Daoy (cell line): ENCODE measurements at regions not wholly inside any gene's neighbourhood (a gene's known extent, or its start where the extent isn't known, plus 50 kb on each side); places are given as distances from the start of the nearest gene placed in this dataset.
"Not testable (repeated sequence)": the region's sequence is repeated elsewhere in the genome, so short reads cannot be mapped to it uniquely, and the experiment has no call there.

Source experiments
- DNase-seq: peaks from one replicate; pipeline ENCODE4 v3.0.0-alpha.2; 2015; ENCODE audit warnings: low read depth

DNA sequence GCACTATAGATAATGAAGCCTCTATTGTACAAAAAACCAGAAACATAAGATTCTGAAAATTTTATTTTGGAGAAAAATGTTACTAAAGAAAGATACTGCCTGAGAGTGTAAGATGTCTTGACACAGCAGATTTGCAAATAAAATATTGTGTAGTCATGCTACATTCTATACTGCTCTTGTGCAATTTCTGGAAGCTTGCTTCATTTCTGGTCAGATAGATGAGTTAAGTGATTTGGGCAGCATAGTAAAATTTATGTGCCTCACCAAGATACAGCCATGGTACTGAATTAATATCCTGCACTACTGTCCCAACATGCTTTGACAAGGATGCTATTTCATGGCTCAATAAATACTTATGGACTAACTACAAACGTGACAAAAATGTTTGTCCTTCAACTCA is 55.1 kb upstream of the STARD13 start:
- DNase-seq = no peak

DNA sequence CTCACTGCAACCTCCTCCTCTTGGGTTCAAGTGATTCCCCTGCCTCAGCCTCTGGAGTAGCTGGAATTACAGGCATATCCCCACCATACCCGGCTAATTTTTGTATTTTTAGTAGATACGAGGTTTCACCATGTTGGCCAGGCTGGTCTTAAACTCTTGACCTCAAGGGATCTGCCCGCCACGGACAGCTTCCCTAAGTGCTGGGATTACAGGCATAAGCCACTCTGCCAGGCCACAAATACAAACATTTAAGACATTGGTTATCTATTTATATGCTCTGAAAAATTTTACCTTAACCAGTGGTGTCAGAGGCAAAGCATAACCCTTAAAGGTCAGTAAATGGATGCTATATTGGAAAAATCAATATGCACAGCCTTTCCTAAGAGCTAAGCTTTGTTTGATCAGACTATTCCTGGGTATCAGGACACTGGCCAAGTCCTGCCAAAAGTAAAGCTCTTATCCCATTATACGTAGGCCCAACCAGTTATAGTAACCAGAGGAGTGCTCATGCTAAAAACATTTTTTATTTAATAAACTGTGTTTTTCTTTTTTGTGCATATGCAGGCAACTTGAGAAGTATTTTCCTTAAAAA is 56.4 kb upstream of the STARD13 start:
- no peak for DNase-seq

- DNase-seq = peak; percentile 2
These were observed 60.3 kb upstream of the STARD13 start for GRCh38 chr13:33345842-33346241.

DNA sequence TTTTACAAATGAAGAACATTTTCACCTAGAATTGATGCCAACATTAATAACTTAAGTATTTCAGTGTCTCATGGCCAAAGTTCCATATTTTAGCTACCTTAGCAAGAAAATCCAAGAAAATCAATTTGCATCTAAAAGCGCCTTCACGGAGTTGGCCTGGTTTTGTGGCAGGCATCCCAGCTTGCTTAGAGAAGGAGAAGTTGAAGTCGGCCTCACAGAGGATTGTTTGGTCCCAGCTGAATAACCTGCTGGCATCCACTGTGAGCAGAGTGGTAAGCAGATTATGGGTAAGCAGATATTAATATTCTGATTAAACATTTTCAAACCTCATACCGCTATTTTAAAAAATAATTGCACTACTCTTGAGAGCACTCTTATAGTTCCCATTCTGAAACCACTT is 62.3 kb upstream of the STARD13 start:
- no peak for DNase-seq

GRCh38 chr13:33348366-33348765 is 62.8 kb upstream of the STARD13 start:
- no peak for DNase-seq

- DNase-seq = peak; percentile 21
These were observed 63.9 kb upstream of the STARD13 start for GRCh38 chr13:33349288-33349985.

GRCh38 chr13:33349986-33350826 is 64.7 kb upstream of the STARD13 start:
- peak; percentile 49 for DNase-seq

DNA sequence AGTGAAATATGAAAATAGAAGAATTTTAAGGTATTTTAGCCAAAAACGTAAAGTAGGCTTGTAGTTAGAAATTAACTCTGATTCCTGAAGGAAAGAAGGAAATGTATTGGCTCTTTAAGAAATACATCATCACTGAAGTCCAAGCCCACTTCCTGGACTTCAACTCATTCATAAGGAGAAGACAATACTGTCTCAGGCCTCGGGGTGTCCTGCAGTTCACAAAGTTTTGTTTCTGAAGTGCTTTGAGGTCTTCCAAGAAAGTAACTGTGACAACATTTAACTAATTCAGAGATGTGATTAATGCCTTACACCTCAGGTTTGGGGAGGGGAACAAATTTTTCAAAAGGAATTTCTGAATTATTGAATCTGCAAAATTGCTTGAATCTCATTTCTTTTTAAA is 65.8 kb upstream of the STARD13 start:
- DNase-seq = peak; percentile 25

DNA sequence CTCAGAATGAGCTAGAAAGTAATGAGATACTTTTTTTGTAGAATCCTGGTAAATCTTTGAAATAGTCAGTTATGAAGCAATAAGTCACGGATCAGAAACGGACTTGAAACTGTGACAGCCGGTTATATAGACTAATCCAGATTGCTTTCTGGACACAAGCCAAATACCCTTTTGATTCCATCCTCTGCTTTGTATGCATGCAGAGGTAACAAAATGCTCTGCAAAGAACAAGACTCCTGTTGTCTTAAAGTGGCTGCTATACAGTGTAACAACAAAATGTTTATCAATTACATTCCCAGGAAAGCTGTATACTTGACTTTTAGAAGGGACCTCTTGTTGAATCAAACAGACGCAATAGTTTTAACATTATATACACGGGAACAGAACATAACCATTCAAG is 66.5 kb upstream of the STARD13 start:
- DNase-seq = no peak

GRCh38 chr13:33352526-33352925 is 67.0 kb upstream of the STARD13 start:
- DNase-seq = no peak

GRCh38 chr13:33353210-33353609 is 67.7 kb upstream of the STARD13 start:
- no peak for DNase-seq

GRCh38 chr13:33353646-33354045 is 68.1 kb upstream of the STARD13 start:
- DNase-seq = no peak

- no peak for DNase-seq
These were observed 69.8 kb upstream of the STARD13 start for GRCh38 chr13:33355201-33355895.

DNA sequence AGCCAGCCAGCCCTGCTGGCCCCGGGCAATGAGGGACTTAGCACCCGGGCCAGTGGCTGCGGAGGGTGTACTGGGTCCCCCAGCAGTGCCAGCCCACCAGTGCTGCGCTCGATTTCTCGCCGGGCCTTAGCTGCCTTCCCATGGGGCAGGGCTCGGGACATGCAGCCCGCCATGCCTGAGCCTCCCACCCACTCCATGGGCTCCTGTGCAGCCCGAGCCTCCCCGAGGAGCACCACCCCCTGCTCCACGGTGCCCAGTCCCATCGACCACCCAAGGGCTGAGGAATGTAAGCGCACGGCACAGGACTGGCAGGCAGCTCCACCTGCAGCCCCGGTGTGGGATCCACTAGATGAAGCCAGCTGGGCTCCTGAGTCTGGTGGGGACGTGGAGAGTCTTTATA is 72.5 kb upstream of the STARD13 start:
- DNase-seq = not testable (repeated sequence)

DNA sequence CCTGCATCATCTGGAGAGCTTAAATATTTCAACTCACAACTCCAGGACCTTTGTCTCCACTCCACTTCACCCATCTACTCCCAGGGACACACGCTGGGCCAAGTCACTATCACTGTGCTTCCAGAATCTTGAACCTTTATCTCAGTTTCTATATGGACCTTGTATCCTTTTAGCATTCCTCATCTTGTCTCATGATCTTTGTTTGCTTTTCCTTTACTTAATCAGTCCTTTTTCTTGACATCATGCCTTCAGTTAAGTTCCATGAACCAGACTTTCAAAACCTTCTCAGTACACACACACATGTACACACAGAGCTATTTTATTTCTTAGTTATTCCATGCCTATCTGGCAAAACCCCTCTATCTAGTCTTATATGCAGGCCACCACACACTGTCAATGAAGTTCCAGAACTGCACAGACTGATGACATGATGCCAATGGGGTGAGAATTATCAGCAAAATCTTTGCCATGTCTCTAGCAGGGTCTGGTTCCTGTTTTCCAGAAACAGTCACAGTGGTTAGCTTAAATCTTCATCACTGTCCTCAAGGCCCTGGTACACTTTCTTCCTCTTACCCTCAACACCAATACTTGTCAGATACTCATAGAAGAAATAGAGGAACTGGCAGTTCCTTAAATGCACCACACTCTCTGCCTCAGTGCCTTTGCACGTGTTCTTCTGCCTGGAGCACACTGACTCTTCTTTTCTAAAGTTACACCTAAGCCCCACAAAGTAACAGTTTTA is 77.6 kb upstream of the STARD13 start:
- no peak for DNase-seq

DNA sequence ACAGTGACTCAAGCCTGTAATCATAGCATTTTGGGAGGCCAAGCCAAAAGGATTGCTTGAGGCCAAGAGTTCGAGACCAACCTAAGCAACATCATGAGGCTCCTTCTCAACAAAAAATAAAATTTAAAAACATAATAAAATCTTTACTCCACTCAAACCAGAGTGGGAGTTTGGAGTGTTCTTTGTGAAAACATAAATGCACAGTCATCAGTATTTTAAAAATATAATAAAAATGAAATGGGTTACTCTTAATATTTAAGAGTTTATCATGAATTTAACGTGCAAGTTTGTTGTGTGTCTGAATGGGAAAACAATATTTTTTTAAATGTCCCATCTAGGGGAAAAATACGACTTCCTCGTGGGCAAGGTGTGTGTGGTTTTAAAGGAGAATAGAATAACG is 78.6 kb upstream of the STARD13 start:
- no peak for DNase-seq

DNA sequence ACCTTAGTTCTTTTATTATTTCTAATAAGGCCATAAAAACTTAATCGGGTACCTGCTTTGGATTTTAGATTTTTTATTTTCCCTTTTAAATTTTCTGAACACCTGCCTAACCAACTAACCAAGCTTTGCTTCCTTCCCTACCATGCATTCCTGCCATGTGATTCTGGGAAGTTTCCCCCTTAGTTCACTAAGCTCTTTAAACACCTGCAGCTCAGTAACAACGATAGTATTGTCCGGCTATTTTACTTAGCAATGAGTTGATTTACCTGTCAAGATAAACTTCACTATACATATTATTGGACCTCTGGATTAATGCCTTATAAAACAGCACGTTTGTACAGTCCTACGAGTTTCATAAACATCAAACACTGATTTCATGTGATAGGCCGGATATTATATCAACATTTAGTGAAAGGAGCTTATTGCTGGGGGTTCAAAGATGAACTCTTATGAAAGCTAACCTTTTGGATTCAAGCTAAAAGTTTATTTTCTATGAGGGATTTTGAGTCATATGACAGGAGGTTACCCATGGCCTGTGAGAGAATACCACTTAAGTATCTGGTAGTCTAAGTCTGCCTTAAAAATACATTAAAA is 81.0 kb upstream of the STARD13 start:
- no peak for DNase-seq

- no peak for DNase-seq
These were observed 81.8 kb upstream of the STARD13 start for GRCh38 chr13:33367171-33367895.

GRCh38 chr13:33367926-33368325 is 82.4 kb upstream of the STARD13 start:
- peak; percentile 7 for DNase-seq

- DNase-seq = no peak
These were observed 83.5 kb upstream of the STARD13 start for GRCh38 chr13:33369073-33369472.
